Astrocyte (in vitro differentiated cells and primary cell): ENCODE measurements at regions not wholly inside any gene's neighbourhood (a gene's known extent, or its start where the extent isn't known, plus 50 kb on each side); places are given as distances from the start of the nearest gene placed in this dataset.

ENCODE experiments used
- DNase-seq: peaks from one replicate; pipeline ENCODE4 v3.0.0-alpha.2; 2010; ENCODE audit warnings: low read depth
- FAIRE-seq: peaks from 2 replicates; lab custom pipeline; 2011; peaks lifted over from hg19 to GRCh38; lab: Jason Lieb, UNC
- H2AFZ ChIP-seq: 2 replicates; pipeline ENCODE4 v1.6.0; 2012; ENCODE audit warnings: low read depth, low read length, inconsistent platforms
- H3K27ac ChIP-seq: 2 replicates; pipeline ENCODE4 v1.5.1; 2011; ENCODE audit warnings: low read depth, low read length, inconsistent platforms
- H3K27me3 ChIP-seq: 2 replicates; pipeline ENCODE4 v1.6.0; 2011; ENCODE audit warnings: low read length, inconsistent platforms; ENCODE audit not compliant: insufficient read depth
- H3K36me3 ChIP-seq: 2 replicates; pipeline ENCODE4 v1.5.1; 2011; ENCODE audit warnings: low read length, inconsistent platforms; ENCODE audit not compliant: insufficient read depth
- H3K4me1 ChIP-seq: 2 replicates; pipeline ENCODE4 v1.5.1; 2011; ENCODE audit warnings: low read length, inconsistent platforms; ENCODE audit not compliant: insufficient read depth
- H3K4me2 ChIP-seq: 2 replicates; pipeline ENCODE4 v1.6.0; 2012; ENCODE audit warnings: low read length, inconsistent platforms
- H3K4me3 ChIP-seq: 2 replicates; pipeline ENCODE4 v1.5.1; 2011; ENCODE audit warnings: low read depth, mild to moderate bottlenecking, low read length, inconsistent platforms; ENCODE audit not compliant: insufficient read depth
- H3K79me2 ChIP-seq: 2 replicates; pipeline ENCODE4 v1.6.0; 2012; ENCODE audit warnings: mild to moderate bottlenecking, low read length, inconsistent platforms; ENCODE audit not compliant: insufficient read depth
- H3K9ac ChIP-seq: 2 replicates; pipeline ENCODE4 v1.6.0; 2012; ENCODE audit warnings: mild to moderate bottlenecking, low read length, inconsistent platforms
- H3K9me3 ChIP-seq: 2 replicates; pipeline ENCODE4 v1.5.1; 2012; ENCODE audit warnings: low read depth, mild to moderate bottlenecking, low read length, inconsistent platforms; ENCODE audit not compliant: insufficient read depth
- H4K20me1 ChIP-seq: 2 replicates; pipeline ENCODE4 v1.6.0; 2012; ENCODE audit warnings: low read length, inconsistent platforms; ENCODE audit not compliant: insufficient read depth
- H3K27ac Mint-ChIP-seq: one replicate; pipeline ENCODE4 v1.8.0; 2021; ENCODE audit warnings: mild to moderate bottlenecking, mixed read lengths; ENCODE audit not compliant: unreplicated experiment
- H3K27me3 Mint-ChIP-seq: one replicate; pipeline ENCODE4 v1.8.0; 2021; ENCODE audit warnings: low read depth, mixed read lengths; ENCODE audit not compliant: unreplicated experiment
- H3K36me3 Mint-ChIP-seq: one replicate; pipeline ENCODE4 v1.8.0; 2021; ENCODE audit warnings: low read depth, mixed read lengths; ENCODE audit not compliant: unreplicated experiment
- H3K4me1 Mint-ChIP-seq: one replicate; pipeline ENCODE4 v1.8.0; 2021; ENCODE audit warnings: low read depth, mixed read lengths; ENCODE audit not compliant: unreplicated experiment
- H3K4me3 Mint-ChIP-seq: one replicate; pipeline ENCODE4 v1.8.0; 2021; ENCODE audit warnings: mild to moderate bottlenecking, moderate library complexity, mixed read lengths; ENCODE audit not compliant: unreplicated experiment
- H3K9me3 Mint-ChIP-seq: one replicate; pipeline ENCODE4 v1.8.0; 2021; ENCODE audit warnings: mild to moderate bottlenecking, mixed read lengths; ENCODE audit not compliant: unreplicated experiment
- CTCF ChIP-seq: IDR thresholded peaks from 2 replicates; pipeline ENCODE4 v1.5.1; 2011; ENCODE audit warnings: low read depth, mild to moderate bottlenecking, inconsistent platforms, low read length, moderate library complexity; ENCODE audit not compliant: insufficient read depth
- EZH2 ChIP-seq: IDR thresholded peaks from 2 replicates; pipeline ENCODE4 v1.6.1; 2012; ENCODE audit warnings: mild to moderate bottlenecking, low read length, inconsistent platforms; ENCODE audit not compliant: insufficient read depth

DNA sequence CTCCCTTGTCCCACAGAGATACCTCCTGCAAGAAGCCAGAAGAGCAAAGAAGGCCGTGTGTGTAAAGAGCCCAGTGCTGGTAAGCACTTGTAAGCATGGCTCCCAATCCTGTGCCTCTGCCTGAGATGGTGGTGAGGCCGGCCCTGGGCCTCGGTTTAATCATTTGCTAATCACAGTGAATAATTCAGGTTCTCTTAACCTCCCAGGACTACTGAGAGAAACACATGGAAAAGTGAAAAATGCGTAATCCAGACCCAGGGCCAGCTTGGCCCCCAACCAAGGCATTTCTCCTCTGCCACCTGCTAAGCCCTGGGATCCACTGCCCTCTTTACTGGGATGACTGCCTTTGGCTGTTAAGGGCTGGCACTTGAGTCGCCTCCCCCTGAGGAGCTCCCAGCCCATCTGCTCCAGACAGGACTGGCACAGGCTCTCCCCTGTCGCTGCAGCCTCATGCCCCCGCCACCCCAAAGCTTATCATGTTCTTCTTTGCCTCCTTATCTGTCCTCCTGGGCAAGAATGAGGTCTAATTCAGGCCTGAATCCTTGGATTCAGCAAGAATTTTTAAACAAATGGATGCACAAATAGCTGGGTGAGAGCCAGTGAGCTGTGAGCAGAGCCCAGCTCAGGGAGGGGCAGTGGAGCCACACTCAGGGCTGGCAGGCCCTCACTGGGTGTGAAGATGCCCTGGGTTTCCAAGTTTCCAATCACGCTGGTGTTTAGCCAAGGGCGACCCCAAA, 193.9 kb upstream of the HS6ST1 start:
- no peak overlapping the region for H3K9ac ChIP-seq
- no peak overlapping the region for H3K4me3 Mint-ChIP-seq
- no peaks in the 10 kb centered on the region for H3K36me3 Mint-ChIP-seq
- no peaks in the 10 kb centered on the region for H3K36me3 ChIP-seq
- H3K9me3 ChIP-seq, result no peaks in the 10 kb centered on the region
- no peaks in the 10 kb centered on the region for H3K4me1 ChIP-seq
- no peaks in the 10 kb centered on the region for H3K4me1 Mint-ChIP-seq
- DNase-seq (no peak), FAIRE-seq (no peak)
- H3K27ac Mint-ChIP-seq, result no peak overlapping the region
- no peak overlapping the region for H3K27ac ChIP-seq
- H3K79me2 ChIP-seq, result no peaks in the 10 kb centered on the region
- H3K27me3 Mint-ChIP-seq, result peaks cover 26% of the 10 kb centered on the region
- no peaks in the 10 kb centered on the region for H3K27me3 ChIP-seq
- no peak overlapping the region for H3K4me3 ChIP-seq
- H2AFZ ChIP-seq, result no peak overlapping the region
- no peak overlapping the region for H3K4me2 ChIP-seq
- TF ChIP-seq CTCF (no peak), EZH2 (no peak)
- no peaks in the 10 kb centered on the region for H4K20me1 ChIP-seq
- H3K9me3 Mint-ChIP-seq, result no peaks in the 10 kb centered on the region

- Histone ChIP-seq H3K4me3 (no peak overlapping the region), H3K4me2 (no peak overlapping the region), H3K27ac (no peak overlapping the region), H3K9me3 (no peaks in the 10 kb centered on the region), H4K20me1 (no peaks in the 10 kb centered on the region), H3K36me3 (no peaks in the 10 kb centered on the region), H3K27me3 (no peaks in the 10 kb centered on the region), H3K4me1 (no peaks in the 10 kb centered on the region), H3K79me2 (no peaks in the 10 kb centered on the region), H3K9ac (no peak overlapping the region), H2AFZ (no peak overlapping the region)
- DNase-seq (no peak), FAIRE-seq (no peak)
- H3K27me3 Mint-ChIP-seq, result peaks cover 25% of the 10 kb centered on the region
- H3K9me3 Mint-ChIP-seq, result no peaks in the 10 kb centered on the region
- TF ChIP-seq CTCF (no peak), EZH2 (no peak)
- no peaks in the 10 kb centered on the region for H3K4me1 Mint-ChIP-seq
- H3K4me3 Mint-ChIP-seq, result no peak overlapping the region
- no peak overlapping the region for H3K27ac Mint-ChIP-seq
- H3K36me3 Mint-ChIP-seq, result no peaks in the 10 kb centered on the region
Observed at GRCh38 chr2:128513116-128513960, 194.7 kb upstream of the HS6ST1 start.

GRCh38 chr2:128513961-128514283, 195.3 kb upstream of the HS6ST1 start:
- Mint-ChIP-seq H3K9me3 (no peaks in the 10 kb centered on the region), H3K4me1 (no peaks in the 10 kb centered on the region), H3K27ac (no peak overlapping the region), H3K27me3 (peaks cover 25% of the 10 kb centered on the region), H3K36me3 (no peaks in the 10 kb centered on the region), H3K4me3 (no peak overlapping the region)
- H3K27me3 ChIP-seq, result no peaks in the 10 kb centered on the region
- no peak overlapping the region for H3K4me2 ChIP-seq
- FAIRE-seq, result no peak
- no peaks in the 10 kb centered on the region for H3K9me3 ChIP-seq
- no peaks in the 10 kb centered on the region for H3K4me1 ChIP-seq
- DNase-seq, result no peak
- H3K9ac ChIP-seq, result no peak overlapping the region
- no peaks in the 10 kb centered on the region for H3K36me3 ChIP-seq
- no peaks in the 10 kb centered on the region for H3K79me2 ChIP-seq
- no peak overlapping the region for H3K27ac ChIP-seq
- H2AFZ ChIP-seq, result no peak overlapping the region
- no peaks in the 10 kb centered on the region for H4K20me1 ChIP-seq
- no peak overlapping the region for H3K4me3 ChIP-seq
- no peak for TF ChIP-seq CTCF
- no peak for TF ChIP-seq EZH2
